ENCODE measurements at regions not wholly inside any gene's neighbourhood (a gene's known extent, or its start where the extent isn't known, plus 50 kb on each side); places are given as distances from the start of the nearest gene placed in this dataset.

GRCh38 chr7:85512790-85513189 is 325.9 kb upstream of the SEMA3D start:
- no peak overlapping the region for H3K4me3 ChIP-seq (ENCODE audit: low read length)
- H3K79me2 ChIP-seq (ENCODE audit: control insufficient read depth, low read length) = no peaks in the 10 kb centered on the region
- no peak overlapping the region for H3K27ac ChIP-seq (ENCODE audit: low read depth, low read length)
- no peaks in the 10 kb centered on the region for H3K4me1 ChIP-seq (ENCODE audit: control insufficient read depth, low read length)
- no peaks in the 10 kb centered on the region for H3K9me2 ChIP-seq (replicated peaks; ENCODE audit: control insufficient read depth, low read length)
- no peaks in the 10 kb centered on the region for H3F3A ChIP-seq (ENCODE audit: control insufficient read depth, insufficient read depth)
- H4K20me1 ChIP-seq (ENCODE audit: control insufficient read depth, insufficient read depth, low read depth, low read length) = no peaks in the 10 kb centered on the region
- no peak overlapping the region for H3K4me2 ChIP-seq (ENCODE audit: low read length)
- TF ChIP-seq EZH2phosphoT487 (IDR thresholded peaks at IDR 0.05; ENCODE audit: borderline replicate concordance, low read length) (no peak), CTCF (IDR thresholded peaks at IDR 0.05; ENCODE audit: low read depth, low read length, poor library complexity, severe bottlenecking) (no peak)
- H3K9me3 ChIP-seq (ENCODE audit: control insufficient read depth, insufficient read depth, low read length) = no peaks in the 10 kb centered on the region
- no peaks in the 10 kb centered on the region for H3K27me3 ChIP-seq (ENCODE audit: control insufficient read depth, low read length)
- no peaks in the 10 kb centered on the region for H3K36me3 ChIP-seq (ENCODE audit: control insufficient read depth, low read length)

- H3K36me3 ChIP-seq (ENCODE audit: control insufficient read depth, low read length) = no peaks in the 10 kb centered on the region
- TF ChIP-seq CTCF (IDR thresholded peaks at IDR 0.05; ENCODE audit: low read depth, low read length, poor library complexity, severe bottlenecking) = no peak
- no peak for TF ChIP-seq EZH2phosphoT487 (IDR thresholded peaks at IDR 0.05; ENCODE audit: borderline replicate concordance, low read length)
Observed at GRCh38 chr7:85510287-85510686, 323.4 kb upstream of the SEMA3D start.

GRCh38 chr7:85509476-85509875 is 322.6 kb upstream of the SEMA3D start:
- no peaks in the 10 kb centered on the region for H3K9me2 ChIP-seq (replicated peaks; ENCODE audit: control insufficient read depth, low read length)
- no peaks in the 10 kb centered on the region for H3K79me2 ChIP-seq (ENCODE audit: control insufficient read depth, low read length)
- no peaks in the 10 kb centered on the region for H4K20me1 ChIP-seq (ENCODE audit: control insufficient read depth, insufficient read depth, low read depth, low read length)
- no peak overlapping the region for H3K4me2 ChIP-seq (ENCODE audit: low read length)
- no peaks in the 10 kb centered on the region for H3F3A ChIP-seq (ENCODE audit: control insufficient read depth, insufficient read depth)
- TF ChIP-seq EZH2phosphoT487 (IDR thresholded peaks at IDR 0.05; ENCODE audit: borderline replicate concordance, low read length) (no peak), CTCF (IDR thresholded peaks at IDR 0.05; ENCODE audit: low read depth, low read length, poor library complexity, severe bottlenecking) (no peak)
- H3K4me1 ChIP-seq (ENCODE audit: control insufficient read depth, low read length) = no peaks in the 10 kb centered on the region
- H3K9me3 ChIP-seq (ENCODE audit: control insufficient read depth, insufficient read depth, low read length) = no peaks in the 10 kb centered on the region
- H3K27ac ChIP-seq (ENCODE audit: low read depth, low read length) = no peak overlapping the region
- H3K4me3 ChIP-seq (ENCODE audit: low read length) = no peak overlapping the region
- no peaks in the 10 kb centered on the region for H3K36me3 ChIP-seq (ENCODE audit: control insufficient read depth, low read length)
- no peaks in the 10 kb centered on the region for H3K27me3 ChIP-seq (ENCODE audit: control insufficient read depth, low read length)

More at GRCh38 chr7:85510287-85510686, 323.4 kb upstream of the SEMA3D start:
- H3K27ac ChIP-seq (ENCODE audit: low read depth, low read length) = no peak overlapping the region
- no peaks in the 10 kb centered on the region for H3K4me1 ChIP-seq (ENCODE audit: control insufficient read depth, low read length)
- H3K4me3 ChIP-seq (ENCODE audit: low read length) = no peak overlapping the region
- no peaks in the 10 kb centered on the region for H3K27me3 ChIP-seq (ENCODE audit: control insufficient read depth, low read length)
- no peaks in the 10 kb centered on the region for H3K9me2 ChIP-seq (replicated peaks; ENCODE audit: control insufficient read depth, low read length)
- no peaks in the 10 kb centered on the region for H4K20me1 ChIP-seq (ENCODE audit: control insufficient read depth, insufficient read depth, low read depth, low read length)
- no peaks in the 10 kb centered on the region for H3K9me3 ChIP-seq (ENCODE audit: control insufficient read depth, insufficient read depth, low read length)
- H3F3A ChIP-seq (ENCODE audit: control insufficient read depth, insufficient read depth) = no peaks in the 10 kb centered on the region
- H3K4me2 ChIP-seq (ENCODE audit: low read length) = no peak overlapping the region
- no peaks in the 10 kb centered on the region for H3K79me2 ChIP-seq (ENCODE audit: control insufficient read depth, low read length)
